ENCODE measurements at regions not wholly inside any gene's neighbourhood (a gene's known extent, or its start where the extent isn't known, plus 50 kb on each side); places are given as distances from the start of the nearest gene placed in this dataset.
A peak's percentile ranks its signal among the peaks of the same experiment; 100 is the strongest.

GRCh38 chr13:97849305-97849704, 104.2 kb upstream of the IPO5 start:
- Histone ChIP-seq H4K20me1 (replicated peaks; ENCODE audit: control insufficient read depth, insufficient read depth, low read length) (no peaks in the 10 kb centered on the region), H3K9me1 (ENCODE audit: control insufficient read depth, insufficient read depth, low read length) (no peaks in the 10 kb centered on the region), H3K4me2 (ENCODE audit: insufficient read depth, low read length) (no peak overlapping the region), H2AFZ (ENCODE audit: low read depth, low read length) (no peak overlapping the region), H3K9ac (ENCODE audit: insufficient read depth in 1 of 2, low read depth in 2 of 2, low read length in 2 of 2) (no peak overlapping the region), H3K4me3 (no peak overlapping the region), H3K27me3 (ENCODE audit: control insufficient read depth in 2 of 2, insufficient read depth in 2 of 2, low read length in 2 of 2) (no peaks in the 10 kb centered on the region), H3K27ac (ENCODE audit: extremely low read depth, low read depth, low read length) (no peak overlapping the region), H3K4me1 (replicated peaks in 1 of 2; ENCODE audit: control insufficient read depth in 2 of 2, insufficient read depth in 2 of 2, low read length in 2 of 2) (no peaks in the 10 kb centered on the region), H3K79me2 (ENCODE audit: control insufficient read depth, insufficient read depth, low read length) (no peaks in the 10 kb centered on the region), H3K36me3 (ENCODE audit: control insufficient read depth, insufficient read depth, low read length) (no peaks in the 10 kb centered on the region), H3K9me3 (replicated peaks; ENCODE audit: control insufficient read depth, insufficient read depth, low read depth, low read length) (no peaks in the 10 kb centered on the region)
- in situ Hi-C loops (cut with MboI): no loop called here
- no TSS peak for BruUV-seq (replicated peaks)
- ATAC-seq (peak; percentile 70), FAIRE-seq (no peak), DNase-seq (ENCODE audit: extremely low read depth in 1 of 4, low spot score in 3 of 4) (peak in 3 of 4 experiments; percentile 8 to 17 (median 16))
- CTCF ChIA-PET (ENCODE audit: low intra/inter-chr PET ratio): no interaction called here
- POLR2A ChIA-PET: no interaction called here
- intact Hi-C loops (cut with micrococcal nuclease): loop anchor here (5.0 kb wide), 1 partner anchor 823 kb away; no protein-coding TSS in a partner anchor
- WGBS (ENCODE audit: insufficient coverage, low coverage, missing lambda C conversion rate): 0% methylated on average over 4 of the region's 4 CpGs
- TF ChIP-seq HOMEZ (CRISPR knock-in tag; IDR thresholded peaks at IDR 0.05) (no peak), POLR2G (IDR thresholded peaks at IDR 0.05; ENCODE audit: low read depth, low read length) (no peak), ARHGAP35 (IDR thresholded peaks at IDR 0.05; ENCODE audit: partially characterized antibody) (no peak), TRIM28 (IDR thresholded peaks at IDR 0.05) (no peak), CAMTA2 (CRISPR knock-in tag; conservative IDR thresholded peaks at IDR 0.05) (no peak), CTCF (IDR thresholded peaks at IDR 0.05 in 2 of 3, conservative IDR thresholded peaks at IDR 0.05 in 1 of 3; ENCODE audit: insufficient read depth in 2 of 3, low read depth in 1 of 3, low read length in 3 of 3) (peak; percentile 24 to 52 (median 41); a peak in 3 of 6 replicates), ZNF24 (IDR thresholded peaks at IDR 0.05) (no peak), TFAM (CRISPR knock-in tag; conservative IDR thresholded peaks at IDR 0.05) (no peak), MIER1 (IDR thresholded peaks at IDR 0.05; ENCODE audit: low read depth) (no peak), THAP12 (CRISPR knock-in tag; IDR thresholded peaks at IDR 0.05) (no peak), RAD21 (CRISPR knock-in tag; conservative IDR thresholded peaks at IDR 0.05 in 1 of 2, IDR thresholded peaks at IDR 0.05 in 1 of 2) (peak; percentile 32 to 43; a peak in 3 of 4 replicates), ZNF609 (CRISPR knock-in tag; IDR thresholded peaks at IDR 0.05; ENCODE audit: borderline replicate concordance) (no peak), GATA2 (CRISPR knock-in tag; IDR thresholded peaks at IDR 0.05) (no peak)

All from K562 (cell line).